ENCODE measurements at regions not wholly inside any gene's neighbourhood (a gene's known extent, or its start where the extent isn't known, plus 50 kb on each side); places are given as distances from the start of the nearest gene placed in this dataset.

DNA sequence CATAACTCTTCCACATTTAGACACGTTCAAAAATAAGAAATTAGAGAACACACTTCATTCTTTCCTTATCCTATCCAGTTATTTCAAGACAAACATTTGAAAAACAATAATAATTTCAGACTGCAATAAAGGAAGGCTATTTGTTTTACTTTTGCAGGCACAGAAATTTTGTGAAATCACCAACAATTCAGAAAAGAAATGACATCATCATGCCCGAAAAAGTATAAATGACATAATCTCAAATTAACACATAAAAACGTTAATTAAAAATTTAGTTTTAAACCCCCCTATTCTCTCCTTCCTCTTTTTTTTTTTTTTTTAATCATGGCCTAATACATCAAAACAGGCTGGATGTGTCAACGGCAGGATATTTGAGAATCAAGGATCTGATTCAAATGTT lies 468.4 kb upstream of the RBFOX1 start:
- no peak for TF ChIP-seq SP1 (IDR thresholded peaks at IDR 0.05)
- TF ChIP-seq FOXM1 (IDR thresholded peaks at IDR 0.05; ENCODE audit: borderline replicate concordance), result no peak
- TF ChIP-seq, protein P1, sequence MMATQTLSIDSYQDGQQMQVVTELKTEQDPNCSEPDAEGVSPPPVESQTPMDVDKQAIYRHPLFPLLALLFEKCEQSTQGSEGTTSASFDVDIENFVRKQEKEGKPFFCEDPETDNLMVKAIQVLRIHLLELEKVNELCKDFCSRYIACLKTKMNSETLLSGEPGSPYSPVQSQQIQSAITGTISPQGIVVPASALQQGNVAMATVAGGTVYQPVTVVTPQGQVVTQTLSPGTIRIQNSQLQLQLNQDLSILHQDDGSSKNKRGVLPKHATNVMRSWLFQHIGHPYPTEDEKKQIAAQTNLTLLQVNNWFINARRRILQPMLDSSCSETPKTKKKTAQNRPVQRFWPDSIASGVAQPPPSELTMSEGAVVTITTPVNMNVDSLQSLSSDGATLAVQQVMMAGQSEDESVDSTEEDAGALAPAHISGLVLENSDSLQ (IDR thresholded peaks at IDR 0.05), result no peak
- TF ChIP-seq NFRKB (IDR thresholded peaks at IDR 0.05), result no peak
